Testis (tissue), 2 donors: ENCODE measurements at regions not wholly inside any gene's neighbourhood (a gene's known extent, or its start where the extent isn't known, plus 50 kb on each side); places are given as distances from the start of the nearest gene placed in this dataset.
A peak's percentile ranks its signal among the peaks of the same experiment; 100 is the strongest.

Experiments used
- DNase-seq: peaks from one replicate; pipeline ENCODE4 v3.0.0-alpha.2; 2019
- H3K27ac ChIP-seq, 2 donors: fragments of 200-600 bp; sonication (generic); one replicate each; pipeline ENCODE4 v1.5.1; 2019
- H3K27me3 ChIP-seq: fragments of 200-600 bp; sonication (generic); one replicate; pipeline ENCODE4 v1.5.1; 2019
- H3K36me3 ChIP-seq: fragments of 200-600 bp; sonication (generic); one replicate; pipeline ENCODE4 v1.5.1; 2017; ENCODE audit warnings: low read depth; ENCODE audit errors: missing control alignments
- H3K4me1 ChIP-seq: fragments of 200-600 bp; sonication (generic); one replicate; pipeline ENCODE4 v1.5.1; 2019
- H3K4me3 ChIP-seq, 2 donors: fragments of 200-600 bp; sonication (generic); one replicate each; pipeline ENCODE4 v1.5.1; 2017 to 2019
- H3K9me3 ChIP-seq: fragments of 200-600 bp; sonication (generic); one replicate; pipeline ENCODE4 v1.5.1; 2017
- POLR2A ChIP-seq: fragments of 450-650 bp; IDR thresholded peaks from one replicate; pipeline ENCODE4 v1.6.1; 2017; ENCODE audit warnings: antibody characterized with exemption, mild to moderate bottlenecking, moderate library complexity
- WGBS, 2 donors: methylation state at CpG; one replicate each; pipeline ENCODE4 v1.1.5; 2018; 5-methylcytosine and 5-hydroxymethylcytosine counted together
- intact Hi-C: fragments of 100-400 bp; cut with DNase I; formaldehyde crosslinking; loops from one replicate; pipeline ENCODE4 v1.15.1; 2023; ENCODE audit warnings: low total_unique reads
- TF ChIP-seq, protein P1 (sequence below), 3 experiments: fragments of 450-650 bp in 2 of 3; fragments of 200-600 bp in 1 of 3; sonication (generic) in 1 of 3; IDR thresholded peaks; one replicate each; pipeline ENCODE4 v1.5.1; 2016 to 2019; ENCODE audit warnings: antibody characterized with exemption in 3 of 3, mild to moderate bottlenecking in 2 of 3, moderate library complexity in 1 of 3

DNA sequence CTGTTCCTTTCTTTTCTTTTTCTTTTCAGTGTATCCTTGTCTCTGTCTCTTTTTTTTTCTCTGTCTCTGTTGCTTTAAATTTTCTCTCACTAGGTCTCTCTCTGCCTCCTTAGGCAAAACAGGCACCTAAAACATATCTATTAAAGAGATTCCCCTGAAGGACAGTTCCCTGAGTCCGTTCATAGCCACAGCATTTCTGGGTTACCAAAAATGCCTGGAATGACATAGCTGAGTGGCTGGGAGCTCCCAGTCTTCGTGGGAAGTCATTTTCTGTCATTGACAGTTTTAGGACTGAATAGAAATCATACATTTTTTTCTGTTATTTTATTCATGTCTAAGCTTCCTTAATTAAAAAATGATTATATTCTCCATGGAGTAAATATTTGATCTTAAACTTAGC lies 323.8 kb upstream of the AZI2 start:
- intact Hi-C loops = no loop called here
- Histone ChIP-seq H3K36me3 (no peaks in the 10 kb centered on the region), H3K27ac (no peak overlapping the region), H3K27me3 (no peaks in the 10 kb centered on the region), H3K4me1 (no peaks in the 10 kb centered on the region), H3K4me3 (no peak overlapping the region), H3K9me3 (no peaks in the 10 kb centered on the region)
- WGBS, 2 donors = 79 to 80% methylated on average over 2 of the region's 2 CpGs
- no peak for DNase-seq
- no peak for TF ChIP-seq POLR2A
- TF ChIP-seq, protein P1, sequence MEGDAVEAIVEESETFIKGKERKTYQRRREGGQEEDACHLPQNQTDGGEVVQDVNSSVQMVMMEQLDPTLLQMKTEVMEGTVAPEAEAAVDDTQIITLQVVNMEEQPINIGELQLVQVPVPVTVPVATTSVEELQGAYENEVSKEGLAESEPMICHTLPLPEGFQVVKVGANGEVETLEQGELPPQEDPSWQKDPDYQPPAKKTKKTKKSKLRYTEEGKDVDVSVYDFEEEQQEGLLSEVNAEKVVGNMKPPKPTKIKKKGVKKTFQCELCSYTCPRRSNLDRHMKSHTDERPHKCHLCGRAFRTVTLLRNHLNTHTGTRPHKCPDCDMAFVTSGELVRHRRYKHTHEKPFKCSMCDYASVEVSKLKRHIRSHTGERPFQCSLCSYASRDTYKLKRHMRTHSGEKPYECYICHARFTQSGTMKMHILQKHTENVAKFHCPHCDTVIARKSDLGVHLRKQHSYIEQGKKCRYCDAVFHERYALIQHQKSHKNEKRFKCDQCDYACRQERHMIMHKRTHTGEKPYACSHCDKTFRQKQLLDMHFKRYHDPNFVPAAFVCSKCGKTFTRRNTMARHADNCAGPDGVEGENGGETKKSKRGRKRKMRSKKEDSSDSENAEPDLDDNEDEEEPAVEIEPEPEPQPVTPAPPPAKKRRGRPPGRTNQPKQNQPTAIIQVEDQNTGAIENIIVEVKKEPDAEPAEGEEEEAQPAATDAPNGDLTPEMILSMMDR (IDR thresholded peaks at IDR 0.05) = no peak

DNA sequence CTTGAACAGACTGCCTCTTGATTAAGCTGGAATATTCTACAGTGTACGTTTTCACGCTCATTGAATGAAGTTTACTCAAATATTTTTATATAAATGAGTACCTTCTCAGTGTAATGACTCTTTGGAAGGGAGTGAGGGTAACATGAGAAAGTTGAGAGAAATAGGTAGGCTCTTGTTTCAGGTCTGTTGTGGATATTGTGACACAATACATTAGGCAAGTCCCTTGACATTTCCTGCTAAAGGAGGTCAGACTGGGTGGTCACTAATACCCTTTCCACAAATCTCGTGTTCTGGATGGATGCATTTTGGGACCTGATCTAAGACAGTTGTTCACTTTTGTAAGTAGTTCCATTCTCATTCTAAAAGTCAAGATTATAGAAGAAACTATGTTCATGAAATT lies 324.8 kb upstream of the AZI2 start:
- Histone ChIP-seq H3K4me3 (no peak overlapping the region), H3K36me3 (no peaks in the 10 kb centered on the region), H3K27ac (no peak overlapping the region), H3K27me3 (no peaks in the 10 kb centered on the region), H3K9me3 (no peaks in the 10 kb centered on the region), H3K4me1 (no peaks in the 10 kb centered on the region)
- 86 to 89% methylated on average over 3 of the region's 3 CpGs for WGBS, 2 donors
- intact Hi-C loops = no loop called here
- TF ChIP-seq POLR2A = no peak
- TF ChIP-seq, protein P1 (IDR thresholded peaks at IDR 0.05) = no peak
- no peak for DNase-seq

DNA sequence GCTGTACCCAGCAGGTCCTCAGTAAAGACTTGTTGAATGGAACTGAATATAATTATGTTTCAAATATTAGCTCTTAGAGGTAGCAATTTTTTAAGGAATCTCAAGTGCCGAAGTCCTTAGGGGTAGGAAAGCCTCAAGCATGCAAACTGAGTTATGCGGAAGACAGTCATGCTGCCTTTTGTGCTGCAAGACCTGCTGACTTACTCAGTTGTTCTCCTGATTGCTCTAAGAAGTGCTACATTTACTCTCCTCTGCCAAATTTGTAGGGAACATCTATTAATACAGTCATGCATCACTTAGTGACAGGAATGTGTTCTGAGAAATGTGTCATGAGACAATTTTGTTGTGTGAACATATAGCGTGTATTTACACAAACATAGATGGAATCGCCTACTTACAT lies 325.6 kb upstream of the AZI2 start:
- Histone ChIP-seq H3K4me3 (no peak overlapping the region), H3K4me1 (no peaks in the 10 kb centered on the region), H3K27me3 (no peaks in the 10 kb centered on the region), H3K9me3 (no peaks in the 10 kb centered on the region), H3K36me3 (no peaks in the 10 kb centered on the region), H3K27ac (no peak overlapping the region)
- intact Hi-C loops = no loop called here
- no peak for DNase-seq
- TF ChIP-seq, protein P1 (IDR thresholded peaks at IDR 0.05) = no peak
- TF ChIP-seq POLR2A = no peak
- WGBS, 2 donors = 90 to 98% methylated on average over 4 of the region's 4 CpGs

DNA sequence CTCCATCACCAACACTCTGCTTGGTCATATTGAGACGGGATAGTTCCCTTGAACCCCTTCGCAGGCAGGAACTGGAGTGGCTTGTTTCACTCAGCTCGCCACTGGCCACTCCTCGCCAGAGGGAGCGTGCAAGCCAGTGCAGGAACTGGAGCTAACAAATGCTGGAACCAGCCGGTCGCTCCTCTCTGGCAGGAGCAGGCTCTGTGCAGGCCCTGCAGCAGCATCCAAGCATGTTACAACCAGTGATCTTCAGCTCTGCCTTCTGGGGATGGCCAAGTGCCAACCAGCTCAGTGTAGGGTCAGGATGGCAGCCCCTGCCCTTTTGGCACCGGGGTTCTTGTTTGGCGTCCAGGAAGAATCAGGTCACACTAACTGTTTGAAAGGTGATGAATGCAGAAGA lies 329.0 kb upstream of the AZI2 start:
- intact Hi-C loops = no loop called here
- peak; percentile 40 for DNase-seq
- Histone ChIP-seq H3K27me3 (no peaks in the 10 kb centered on the region), H3K4me3 (no peak overlapping the region), H3K9me3 (no peaks in the 10 kb centered on the region), H3K36me3 (no peaks in the 10 kb centered on the region), H3K27ac (no peak overlapping the region), H3K4me1 (no peaks in the 10 kb centered on the region)
- TF ChIP-seq POLR2A = no peak
- TF ChIP-seq, protein P1 (IDR thresholded peaks at IDR 0.05) = no peak
- WGBS, 2 donors = 70 to 76% methylated on average over 5 to 9 of the region's 9 CpGs

DNA sequence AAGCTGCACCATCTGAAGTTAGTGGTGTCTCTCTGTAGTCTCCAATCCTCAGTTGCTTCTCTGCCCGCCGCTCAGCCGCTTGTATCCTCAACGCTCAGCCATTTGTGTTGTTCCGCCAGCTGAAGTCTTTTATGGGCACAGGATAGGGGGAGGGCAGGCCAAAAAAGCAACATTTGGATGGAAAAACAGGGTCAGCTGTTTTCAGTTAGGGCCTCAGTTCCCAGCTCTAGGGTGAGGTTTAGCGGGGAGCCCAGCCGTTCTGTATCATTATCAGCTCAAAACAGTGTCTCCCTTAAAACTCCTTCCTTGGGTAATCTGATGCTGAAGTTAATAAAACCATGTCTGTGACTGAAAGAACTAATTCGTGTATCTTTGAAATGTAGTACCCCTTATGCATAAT lies 329.5 kb upstream of the AZI2 start:
- Histone ChIP-seq H3K27me3 (no peaks in the 10 kb centered on the region), H3K9me3 (no peaks in the 10 kb centered on the region), H3K4me1 (no peaks in the 10 kb centered on the region), H3K36me3 (no peaks in the 10 kb centered on the region), H3K4me3 (no peak overlapping the region), H3K27ac (no peak overlapping the region)
- WGBS, 2 donors = 82 to 85% methylated on average over 8 of the region's 8 CpGs
- no peak for TF ChIP-seq POLR2A
- TF ChIP-seq, protein P1 (IDR thresholded peaks at IDR 0.05) = no peak
- intact Hi-C loops = no loop called here
- DNase-seq = no peak
